Lung (tissue), 11 donors: ENCODE measurements at regions not wholly inside any gene's neighbourhood (a gene's known extent, or its start where the extent isn't known, plus 50 kb on each side); places are given as distances from the start of the nearest gene placed in this dataset.

Experiments used
- ATAC-seq: fragments of 200-7000 bp; cut with Tn5 transposase; one replicate; pipeline ENCODE4 v1.9.1; 2020; ENCODE audit warnings: moderate number of reproducible peaks; ENCODE audit not compliant: insufficient read depth, low FRiP score
- DNase-seq, 3 donors: peaks; one replicate each; pipeline ENCODE4 v3.0.0-alpha.2; 2013 to 2017
- H3K27ac ChIP-seq, 2 donors: one replicate each; pipeline ENCODE4 v1.5.1; 2013; ENCODE audit warnings: mild to moderate bottlenecking in 2 of 2, moderate library complexity in 2 of 2, control low read depth in 1 of 2, inconsistent platforms in 1 of 2, low read depth in 1 of 2, low read length in 1 of 2
- H3K27me3 ChIP-seq, 3 donors: one replicate each; pipeline ENCODE4 v1.5.1; 2013; ENCODE audit warnings: low read length in 2 of 3; ENCODE audit not compliant: control insufficient read depth in 3 of 3, insufficient read depth in 3 of 3
- H3K36me3 ChIP-seq, 4 donors: one replicate each; pipeline ENCODE4 v1.5.1; 2013; ENCODE audit warnings: low read length in 4 of 4, mild to moderate bottlenecking in 1 of 4, moderate library complexity in 1 of 4; ENCODE audit not compliant: control insufficient read depth in 4 of 4, insufficient read depth in 4 of 4
- H3K4me1 ChIP-seq, 5 donors: one replicate each; pipeline ENCODE4 v1.5.1; 2013; ENCODE audit warnings: low read length in 5 of 5, mild to moderate bottlenecking in 2 of 5, moderate library complexity in 1 of 5; ENCODE audit not compliant: control insufficient read depth in 5 of 5, insufficient read depth in 5 of 5
- H3K4me3 ChIP-seq: one replicate; pipeline ENCODE4 v1.5.1; 2013; ENCODE audit warnings: mild to moderate bottlenecking, control low read depth, moderate library complexity
- H3K9ac ChIP-seq, 2 donors: one replicate each; pipeline ENCODE4 v1.5.1; 2013; ENCODE audit warnings: low read length in 2 of 2, control low read depth in 1 of 2; ENCODE audit not compliant: insufficient read depth in 1 of 2
- H3K9me3 ChIP-seq, 4 donors: one replicate each; pipeline ENCODE4 v1.5.1; 2013; ENCODE audit warnings: low read length in 3 of 4, mild to moderate bottlenecking in 1 of 4, moderate library complexity in 1 of 4; ENCODE audit not compliant: control insufficient read depth in 4 of 4, insufficient read depth in 3 of 4
- WGBS, 2 donors: extraction: QIAGEN DNeasy Blood & Tissue Kit; methylation state at CpG; one replicate each; pipeline ENCODE4 v1.1.7; 2013; 5-methylcytosine and 5-hydroxymethylcytosine counted together
- TF ChIP-seq, protein P1 (sequence below): IDR thresholded peaks from 2 replicates; pipeline ENCODE4 v1.5.1; 2012; ENCODE audit warnings: mild to moderate bottlenecking; ENCODE audit errors: control extremely low read depth, extremely low read depth
- donor health status: control.
- donor health status: control.
- donor health status: Bipolar disorder and iron deficiency.
- donor health status: healthy.
- donor health status: DM: yes; HTN: yes; CAD: no.

DNA sequence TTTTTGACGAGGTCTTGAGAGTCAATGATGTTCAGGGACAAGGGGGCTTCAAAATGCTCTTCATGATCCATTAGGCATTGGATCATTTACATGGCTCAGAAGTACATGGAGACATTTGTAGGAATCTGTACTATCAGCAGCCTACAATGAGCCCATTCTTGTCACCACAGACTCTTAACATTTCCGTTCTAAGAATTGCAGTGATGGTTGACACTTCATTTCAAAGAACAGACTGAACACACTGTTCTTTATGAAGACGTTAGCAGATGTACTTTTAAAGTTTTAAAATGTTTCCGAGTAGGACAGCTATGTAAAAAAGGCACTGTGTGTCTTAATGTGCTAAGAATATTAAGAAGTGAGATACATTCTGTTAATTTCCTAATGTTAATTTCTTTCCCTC lies 97.3 kb upstream of the GOT2 start:
- WGBS, 2 donors: 70 to 81% methylated on average over 4 of the region's 4 CpGs
- TF ChIP-seq, protein P1, sequence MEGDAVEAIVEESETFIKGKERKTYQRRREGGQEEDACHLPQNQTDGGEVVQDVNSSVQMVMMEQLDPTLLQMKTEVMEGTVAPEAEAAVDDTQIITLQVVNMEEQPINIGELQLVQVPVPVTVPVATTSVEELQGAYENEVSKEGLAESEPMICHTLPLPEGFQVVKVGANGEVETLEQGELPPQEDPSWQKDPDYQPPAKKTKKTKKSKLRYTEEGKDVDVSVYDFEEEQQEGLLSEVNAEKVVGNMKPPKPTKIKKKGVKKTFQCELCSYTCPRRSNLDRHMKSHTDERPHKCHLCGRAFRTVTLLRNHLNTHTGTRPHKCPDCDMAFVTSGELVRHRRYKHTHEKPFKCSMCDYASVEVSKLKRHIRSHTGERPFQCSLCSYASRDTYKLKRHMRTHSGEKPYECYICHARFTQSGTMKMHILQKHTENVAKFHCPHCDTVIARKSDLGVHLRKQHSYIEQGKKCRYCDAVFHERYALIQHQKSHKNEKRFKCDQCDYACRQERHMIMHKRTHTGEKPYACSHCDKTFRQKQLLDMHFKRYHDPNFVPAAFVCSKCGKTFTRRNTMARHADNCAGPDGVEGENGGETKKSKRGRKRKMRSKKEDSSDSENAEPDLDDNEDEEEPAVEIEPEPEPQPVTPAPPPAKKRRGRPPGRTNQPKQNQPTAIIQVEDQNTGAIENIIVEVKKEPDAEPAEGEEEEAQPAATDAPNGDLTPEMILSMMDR: no peak

DNA sequence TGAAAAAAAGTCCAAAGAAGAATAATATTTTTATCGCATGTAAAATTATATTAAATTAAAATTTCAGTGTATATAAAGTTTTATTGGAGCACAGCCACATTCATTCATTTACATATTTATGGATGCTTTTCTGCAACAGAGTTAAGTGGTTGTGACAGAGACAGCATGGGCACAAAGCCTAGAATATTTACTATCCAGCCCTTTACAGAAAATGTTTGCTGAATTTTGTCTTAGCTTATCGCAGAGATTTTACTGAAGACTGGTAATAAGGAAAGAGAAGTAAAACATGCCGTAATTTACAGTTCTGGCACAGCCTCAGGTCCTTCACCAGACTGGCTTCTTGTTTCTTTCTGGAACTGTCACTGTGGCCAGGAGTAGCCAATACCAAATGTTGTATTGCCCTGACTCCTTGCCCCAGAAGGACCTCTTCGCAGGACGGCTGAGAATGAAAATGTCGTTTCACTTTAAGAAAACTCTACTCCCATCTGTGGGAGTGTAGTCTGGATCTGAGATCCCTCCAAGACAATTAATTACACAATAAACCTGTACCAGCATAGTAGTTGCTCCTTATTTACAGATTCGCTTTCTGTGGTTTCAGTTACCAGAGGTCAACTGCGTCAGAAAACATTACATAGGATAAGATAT lies 94.9 kb upstream of the GOT2 start:
- Histone ChIP-seq H3K9ac (no peak overlapping the region), H3K27ac (no peak overlapping the region), H3K4me1 (peaks cover 0 to 4% (median 0%) of the 10 kb centered on the region in 5 donors), H3K27me3 (no peaks in the 10 kb centered on the region), H3K9me3 (no peaks in the 10 kb centered on the region), H3K36me3 (no peaks in the 10 kb centered on the region), H3K4me3 (no peak overlapping the region)
- peak; percentile 15 to 50 (median 25) for DNase-seq
- 80 to 91% methylated on average over 8 of the region's 8 CpGs for WGBS, 2 donors
- TF ChIP-seq, protein P1: no peak
- no peak for ATAC-seq

More for the DNA sequence above, 97.3 kb upstream of the GOT2 start:
- no peak overlapping the region for H3K27ac ChIP-seq
- H3K9me3 ChIP-seq: peaks cover 0 to 2% (median 0%) of the 10 kb centered on the region in 4 donors
- no peak overlapping the region for H3K4me3 ChIP-seq
- H3K36me3 ChIP-seq: no peaks in the 10 kb centered on the region
- no peak for DNase-seq
- H3K4me1 ChIP-seq: peaks cover 0 to 4% (median 0%) of the 10 kb centered on the region in 5 donors
- H3K27me3 ChIP-seq: no peaks in the 10 kb centered on the region
- H3K9ac ChIP-seq: no peak overlapping the region
- ATAC-seq: no peak

DNA sequence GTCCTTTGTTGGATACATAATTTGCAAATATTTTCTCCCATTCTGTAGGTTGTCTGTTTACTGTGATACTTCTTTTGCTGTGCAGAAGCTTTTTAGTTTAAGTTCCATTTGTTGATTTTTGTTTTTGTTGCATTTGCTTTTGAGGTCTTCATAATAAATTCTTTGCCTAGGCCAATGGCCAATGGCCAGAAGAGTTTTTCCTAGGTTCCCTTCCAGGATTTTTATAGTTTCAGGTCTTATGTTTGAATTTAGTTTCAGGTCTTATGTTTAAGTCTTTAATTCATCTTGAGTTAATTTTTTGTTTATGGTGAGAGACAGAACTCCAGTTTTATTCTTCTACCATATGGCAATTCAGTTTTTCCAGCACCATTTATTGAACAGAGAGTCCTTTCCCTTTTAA lies 90.1 kb upstream of the GOT2 start:
- no peak overlapping the region for H3K4me3 ChIP-seq
- H3K27ac ChIP-seq: no peak overlapping the region
- H3K4me1 ChIP-seq: no peaks in the 10 kb centered on the region
- TF ChIP-seq, protein P1: no peak
- ATAC-seq: no peak
- peaks cover 0 to 4% (median 0%) of the 10 kb centered on the region in 4 donors for H3K9me3 ChIP-seq
- H3K27me3 ChIP-seq: no peaks in the 10 kb centered on the region
- no peak overlapping the region for H3K9ac ChIP-seq
- DNase-seq: no peak
- no peaks in the 10 kb centered on the region for H3K36me3 ChIP-seq

DNA sequence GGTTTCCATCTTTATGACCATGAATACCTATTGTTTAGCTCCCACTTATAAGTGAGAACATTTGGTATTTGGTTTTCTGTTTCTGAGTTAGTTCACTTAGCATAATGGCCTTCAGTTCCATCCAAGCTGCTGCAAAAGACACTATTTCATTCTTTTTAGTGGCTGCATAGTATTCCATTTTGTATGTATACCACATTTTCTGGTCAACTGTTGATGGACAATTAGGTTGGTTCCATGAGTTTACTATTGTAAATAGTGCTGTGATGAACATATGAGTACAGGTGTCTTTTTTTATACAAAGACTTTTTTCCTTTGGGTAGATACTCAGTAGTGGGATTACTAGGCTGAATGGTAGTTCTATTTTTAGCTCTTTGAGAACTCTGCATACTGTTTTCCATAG lies 87.8 kb upstream of the GOT2 start:
- no peak overlapping the region for H3K4me3 ChIP-seq
- DNase-seq (no peak), ATAC-seq (no peak)
- no peak overlapping the region for H3K9ac ChIP-seq
- H3K4me1 ChIP-seq: no peaks in the 10 kb centered on the region
- H3K36me3 ChIP-seq: no peaks in the 10 kb centered on the region
- peaks cover 0 to 4% (median 0%) of the 10 kb centered on the region in 4 donors for H3K9me3 ChIP-seq
- no peak overlapping the region for H3K27ac ChIP-seq
- no peaks in the 10 kb centered on the region for H3K27me3 ChIP-seq
- TF ChIP-seq, protein P1: no peak
